ENCODE measurements at regions not wholly inside any gene's neighbourhood (a gene's known extent, or its start where the extent isn't known, plus 50 kb on each side); places are given as distances from the start of the nearest gene placed in this dataset.

GRCh38 chr4:20050768-20051167 lies 200.9 kb upstream of the SLIT2 start:
- CTCF ChIA-PET: no interaction called here
- Histone ChIP-seq H3K27me3 (replicated peaks; ENCODE audit: control insufficient read depth, insufficient read depth, low read length) (no peaks in the 10 kb centered on the region), H3K36me3 (ENCODE audit: control insufficient read depth, insufficient read depth, low read length) (no peaks in the 10 kb centered on the region), H3K9me3 (no peaks in the 10 kb centered on the region), H3K4me1 (no peaks in the 10 kb centered on the region), H3K4me3 (ENCODE audit: low read depth, low read length) (no peak overlapping the region)
- Mint-ChIP-seq H3K27ac (ENCODE audit: unreplicated experiment) (no peak overlapping the region), H3K27me3 (ENCODE audit: insufficient read depth, unreplicated experiment) (no peaks in the 10 kb centered on the region), H3K4me1 (ENCODE audit: low read depth, unreplicated experiment) (no peaks in the 10 kb centered on the region), H3K9me3 (ENCODE audit: unreplicated experiment) (no peaks in the 10 kb centered on the region), H3K36me3 (ENCODE audit: insufficient read depth, unreplicated experiment) (no peaks in the 10 kb centered on the region), H3K4me3 (ENCODE audit: unreplicated experiment) (no peak overlapping the region)
- DNase-seq: no peak
- POLR2A ChIA-PET: no interaction called here
- BruUV-seq (replicated peaks): no TSS peak
- intact Hi-C loops (cut with micrococcal nuclease; ENCODE audit: unreplicated experiment): no loop called here
- no peak for TF ChIP-seq CTCF (IDR thresholded peaks at IDR 0.05; ENCODE audit: insufficient read depth in 1 of 2, low read depth in 1 of 2, low read length in 1 of 2, severe bottlenecking in 1 of 2, unreplicated experiment in 1 of 2)

- Mint-ChIP-seq H3K36me3 (ENCODE audit: insufficient read depth, unreplicated experiment) (no peaks in the 10 kb centered on the region), H3K4me3 (ENCODE audit: unreplicated experiment) (no peak overlapping the region), H3K4me1 (ENCODE audit: low read depth, unreplicated experiment) (no peaks in the 10 kb centered on the region), H3K9me3 (ENCODE audit: unreplicated experiment) (no peaks in the 10 kb centered on the region), H3K27ac (ENCODE audit: unreplicated experiment) (no peak overlapping the region), H3K27me3 (ENCODE audit: insufficient read depth, unreplicated experiment) (no peaks in the 10 kb centered on the region)
- no TSS peak for BruUV-seq (replicated peaks)
- H3K27me3 ChIP-seq (replicated peaks; ENCODE audit: control insufficient read depth, insufficient read depth, low read length): no peaks in the 10 kb centered on the region
- POLR2A ChIA-PET: no interaction called here
- DNase-seq: no peak
- H3K4me3 ChIP-seq (ENCODE audit: low read depth, low read length): no peak overlapping the region
- no peaks in the 10 kb centered on the region for H3K9me3 ChIP-seq
- no peak for TF ChIP-seq CTCF (IDR thresholded peaks at IDR 0.05; ENCODE audit: insufficient read depth in 1 of 2, low read depth in 1 of 2, low read length in 1 of 2, severe bottlenecking in 1 of 2, unreplicated experiment in 1 of 2)
- CTCF ChIA-PET: no interaction called here
- H3K4me1 ChIP-seq: no peaks in the 10 kb centered on the region
- H3K36me3 ChIP-seq (ENCODE audit: control insufficient read depth, insufficient read depth, low read length): no peaks in the 10 kb centered on the region
- intact Hi-C loops (cut with micrococcal nuclease; ENCODE audit: unreplicated experiment): no loop called here
These were observed 201.8 kb upstream of the SLIT2 start for GRCh38 chr4:20049889-20050288.

GRCh38 chr4:20046931-20047677 lies 204.6 kb upstream of the SLIT2 start:
- H3K4me3 ChIP-seq (ENCODE audit: low read depth, low read length): no peak overlapping the region
- no peaks in the 10 kb centered on the region for H3K4me1 ChIP-seq
- CTCF ChIA-PET: no interaction called here
- no peak for DNase-seq
- H3K36me3 ChIP-seq (ENCODE audit: control insufficient read depth, insufficient read depth, low read length): no peaks in the 10 kb centered on the region
- Mint-ChIP-seq H3K4me1 (ENCODE audit: low read depth, unreplicated experiment) (no peaks in the 10 kb centered on the region), H3K9me3 (ENCODE audit: unreplicated experiment) (no peaks in the 10 kb centered on the region), H3K27ac (ENCODE audit: unreplicated experiment) (no peak overlapping the region), H3K4me3 (ENCODE audit: unreplicated experiment) (no peak overlapping the region), H3K36me3 (ENCODE audit: insufficient read depth, unreplicated experiment) (no peaks in the 10 kb centered on the region), H3K27me3 (ENCODE audit: insufficient read depth, unreplicated experiment) (no peaks in the 10 kb centered on the region)
- H3K9me3 ChIP-seq: no peaks in the 10 kb centered on the region
- no peaks in the 10 kb centered on the region for H3K27me3 ChIP-seq (replicated peaks; ENCODE audit: control insufficient read depth, insufficient read depth, low read length)
- TF ChIP-seq CTCF (IDR thresholded peaks at IDR 0.05; ENCODE audit: insufficient read depth in 1 of 2, low read depth in 1 of 2, low read length in 1 of 2, severe bottlenecking in 1 of 2, unreplicated experiment in 1 of 2): no peak
- POLR2A ChIA-PET: no interaction called here
- intact Hi-C loops (cut with micrococcal nuclease; ENCODE audit: unreplicated experiment): no loop called here
- BruUV-seq (replicated peaks): no TSS peak

Measured in Caco-2 (cell line).